Tibial artery (tissue), 4 donors: ENCODE measurements at regions not wholly inside any gene's neighbourhood (a gene's known extent, or its start where the extent isn't known, plus 50 kb on each side); places are given as distances from the start of the nearest gene placed in this dataset.

Experiments
- DNase-seq, 2 donors: peaks; one replicate each; pipeline ENCODE4 v3.0.0-alpha.2; 2019
- H3K27ac ChIP-seq, 2 donors: fragments of 200-600 bp; sonication (generic) in 1 of 2; 1 replicate in 1 of 2; 2 replicates in 1 of 2; pipeline ENCODE4 v1.5.1; 2018 to 2019; ENCODE audit warnings: mild to moderate bottlenecking in 1 of 2
- H3K27me3 ChIP-seq, 2 donors: fragments of 200-600 bp; sonication (generic) in 1 of 2; one replicate each; pipeline versions ENCODE4 v1.5.1 to v1.6.0; 2016 to 2019
- H3K36me3 ChIP-seq, 3 donors: fragments of 200-600 bp; sonication (generic) in 2 of 3; one replicate each; pipeline ENCODE4 v1.5.1; 2016 to 2019; ENCODE audit warnings: mild to moderate bottlenecking in 2 of 3
- H3K4me1 ChIP-seq, 4 donors: fragments of 200-600 bp; sonication (generic) in 2 of 4; 1 replicate in 3 of 4; 2 replicates in 1 of 4; pipeline ENCODE4 v1.5.1; 2016 to 2019
- H3K4me3 ChIP-seq, 2 donors: fragments of 200-600 bp; sonication (generic) in 1 of 2; 1 replicate in 1 of 2; 2 replicates in 1 of 2; pipeline ENCODE4 v1.5.1; 2018 to 2019; ENCODE audit warnings: mild to moderate bottlenecking in 2 of 2
- H3K9me3 ChIP-seq, 3 donors: fragments of 200-600 bp; sonication (generic) in 1 of 3; one replicate each; pipeline ENCODE4 v1.5.1; 2016 to 2019
- CTCF ChIP-seq, 2 experiments: fragments of 200-600 bp in 1 of 2; fragments of 450-650 bp in 1 of 2; IDR thresholded peaks; one replicate each; pipeline ENCODE4 v1.5.1; 2017 to 2019; ENCODE audit warnings: antibody characterized with exemption in 2 of 2, mild to moderate bottlenecking in 1 of 2, moderate library complexity in 1 of 2
- intact Hi-C: fragments of 100-400 bp; cut with DNase I; formaldehyde crosslinking; loops from one replicate; pipeline ENCODE4 v1.15.0; 2023; ENCODE audit warnings: low total_unique reads

DNA sequence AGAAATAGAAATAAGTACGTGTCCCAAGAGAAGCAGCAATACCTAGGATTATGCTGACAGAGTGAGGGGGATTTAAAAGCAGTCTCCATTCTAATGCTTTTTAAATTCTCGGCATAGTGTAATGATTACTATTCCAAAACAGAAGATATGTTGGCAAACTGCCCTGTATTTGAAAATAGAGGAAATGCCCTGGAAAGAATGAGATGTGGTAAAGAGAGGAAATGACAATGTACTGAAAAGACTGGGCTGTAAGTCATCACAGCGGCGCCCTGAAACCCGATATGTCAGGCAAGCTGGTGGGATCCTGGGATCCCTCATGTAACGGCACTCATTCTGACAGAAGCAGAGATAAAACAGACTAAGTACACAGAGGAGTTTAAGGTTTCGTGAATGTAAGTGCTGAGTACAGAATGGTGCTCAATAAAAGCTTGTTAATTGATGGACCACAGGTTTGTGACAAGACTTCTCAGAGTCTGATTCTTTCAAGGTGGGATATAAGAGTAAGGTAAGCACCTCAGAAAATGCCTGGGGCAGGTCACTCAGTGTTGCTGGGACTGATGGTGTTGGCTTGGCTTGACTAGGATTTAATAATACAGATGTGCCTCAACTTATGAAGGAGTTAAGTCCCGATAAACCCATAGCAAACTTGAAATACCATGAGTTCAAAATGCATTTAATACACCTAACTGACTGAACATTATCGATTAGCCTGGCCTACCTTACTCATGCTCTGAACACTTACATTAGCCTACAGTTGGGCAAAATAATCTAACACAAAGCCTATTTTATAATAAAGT is 91.4 kb downstream of the NFKBIZ start:
- no peak for TF ChIP-seq CTCF (IDR thresholded peaks at IDR 0.05)
- H3K27ac ChIP-seq: no peak overlapping the region
- no peaks in the 10 kb centered on the region for H3K9me3 ChIP-seq

DNA sequence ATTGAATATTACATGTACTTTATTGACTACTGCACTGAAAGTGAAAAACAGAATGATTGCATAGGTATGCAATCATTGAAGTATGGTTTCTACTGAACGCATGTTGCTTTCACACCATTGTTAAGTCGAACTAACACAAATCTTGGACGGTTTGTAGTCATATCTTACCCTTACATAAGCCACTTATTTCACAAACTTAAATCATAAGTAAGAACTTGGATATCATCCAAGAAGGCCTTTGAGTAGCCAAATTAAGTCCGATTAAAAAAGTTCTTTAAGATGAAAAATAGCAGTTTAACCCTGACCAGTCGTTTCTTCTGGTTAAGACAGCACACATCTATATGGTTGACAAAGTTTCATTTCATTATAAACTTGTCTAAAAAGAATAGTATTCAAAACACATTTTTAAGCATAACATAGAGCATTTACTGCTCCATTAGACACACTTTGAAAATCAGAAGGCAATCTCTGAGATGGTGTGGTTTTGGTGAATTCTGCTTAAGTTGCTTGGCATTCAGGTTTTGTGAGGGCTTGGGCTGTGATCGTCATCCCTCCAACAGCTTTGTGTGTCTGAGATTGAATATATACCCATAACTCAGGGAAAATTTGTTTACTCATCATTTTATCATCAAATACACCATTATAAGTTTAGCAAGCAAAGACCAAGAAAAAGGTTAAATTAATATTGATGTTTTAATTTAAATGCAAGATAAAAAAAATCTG is 92.2 kb downstream of the NFKBIZ start:
- no peak for TF ChIP-seq CTCF (IDR thresholded peaks at IDR 0.05)
- Histone ChIP-seq H3K4me3 (no peak overlapping the region), H3K27ac (no peak overlapping the region), H3K36me3 (no peaks in the 10 kb centered on the region), H3K27me3 (no peaks in the 10 kb centered on the region), H3K9me3 (no peaks in the 10 kb centered on the region), H3K4me1 (peaks cover 0 to 47% (median 2%) of the 10 kb centered on the region in 4 donors)
- DNase-seq: no peak
- intact Hi-C loops: loop anchor here (5.0 kb wide), 1 partner anchor 134 kb away; no protein-coding TSS in a partner anchor

More for the DNA sequence above, 91.4 kb downstream of the NFKBIZ start:
- DNase-seq: peak in 1 of 2 donors; percentile 53
- intact Hi-C loops: loop anchor here (5.0 kb wide), 1 partner anchor 133 kb away; no protein-coding TSS in a partner anchor
- H3K4me1 ChIP-seq: peaks cover 0 to 47% (median 2%) of the 10 kb centered on the region in 4 donors
- H3K36me3 ChIP-seq: no peaks in the 10 kb centered on the region
- no peak overlapping the region for H3K4me3 ChIP-seq
- H3K27me3 ChIP-seq: no peaks in the 10 kb centered on the region

- Histone ChIP-seq H3K4me1 (peaks cover 0 to 47% (median 2%) of the 10 kb centered on the region in 4 donors), H3K9me3 (no peaks in the 10 kb centered on the region), H3K27ac (no peak overlapping the region), H3K27me3 (no peaks in the 10 kb centered on the region), H3K4me3 (no peak overlapping the region), H3K36me3 (no peaks in the 10 kb centered on the region)
- TF ChIP-seq CTCF (IDR thresholded peaks at IDR 0.05): no peak
- DNase-seq: no peak
- intact Hi-C loops: loop anchor here (5.0 kb wide), 1 partner anchor 135 kb away; no protein-coding TSS in a partner anchor
Observed at GRCh38 chr3:101942356-101942755, 93.0 kb downstream of the NFKBIZ start.

DNA sequence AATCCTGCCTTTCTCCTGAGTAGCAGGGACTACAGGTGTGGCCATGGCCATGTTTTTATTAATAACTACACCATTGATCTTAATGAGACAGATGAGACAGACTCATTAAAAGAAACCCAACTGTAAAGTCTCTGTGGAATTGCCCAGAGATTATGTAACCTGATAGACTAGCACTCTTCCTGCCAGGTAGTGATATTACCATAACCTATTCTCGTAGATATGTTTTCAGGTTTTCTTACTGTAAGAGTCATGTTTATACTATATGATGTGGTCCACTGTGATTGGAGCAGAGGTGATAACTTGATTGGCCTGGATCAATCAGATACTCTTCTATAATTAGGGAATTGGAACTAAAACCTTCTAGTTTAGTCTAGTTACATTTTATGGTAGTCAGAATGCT is 93.7 kb downstream of the NFKBIZ start:
- Histone ChIP-seq H3K27ac (no peak overlapping the region), H3K4me3 (no peak overlapping the region), H3K4me1 (peaks cover 0 to 42% (median 2%) of the 10 kb centered on the region in 4 donors), H3K9me3 (no peaks in the 10 kb centered on the region), H3K36me3 (no peaks in the 10 kb centered on the region), H3K27me3 (no peaks in the 10 kb centered on the region)
- TF ChIP-seq CTCF (IDR thresholded peaks at IDR 0.05): no peak
- intact Hi-C loops: loop anchor here (5.0 kb wide), 1 partner anchor 136 kb away; no protein-coding TSS in a partner anchor
- no peak for DNase-seq

DNA sequence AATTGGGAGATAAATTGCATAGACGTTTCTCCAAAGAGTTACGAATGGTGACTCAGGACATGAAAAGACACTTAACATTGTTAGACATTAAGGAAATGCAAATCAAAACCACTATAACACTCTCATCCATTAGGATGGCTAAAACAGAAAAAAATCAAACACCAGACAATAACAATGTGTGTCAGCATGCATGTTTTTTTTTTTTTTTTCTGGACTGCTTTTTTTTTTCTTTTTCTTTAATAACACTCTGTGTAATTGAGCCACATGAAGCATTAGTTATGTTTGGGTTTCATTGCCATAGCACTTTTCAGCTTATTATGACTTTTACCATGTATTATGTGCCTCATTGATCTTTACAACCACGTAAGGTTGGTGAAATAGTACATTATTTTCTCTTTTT is 95.0 kb downstream of the NFKBIZ start:
- Histone ChIP-seq H3K4me1 (peaks cover 0 to 30% (median 2%) of the 10 kb centered on the region in 4 donors), H3K27ac (no peak overlapping the region), H3K9me3 (no peaks in the 10 kb centered on the region), H3K36me3 (no peaks in the 10 kb centered on the region), H3K27me3 (no peaks in the 10 kb centered on the region), H3K4me3 (no peak overlapping the region)
- intact Hi-C loops: loop anchor here (5.0 kb wide), 1 partner anchor 137 kb away; no protein-coding TSS in a partner anchor
- no peak for DNase-seq
- no peak for TF ChIP-seq CTCF (IDR thresholded peaks at IDR 0.05)
